ENCODE measurements at regions not wholly inside any gene's neighbourhood (a gene's known extent, or its start where the extent isn't known, plus 50 kb on each side); places are given as distances from the start of the nearest gene placed in this dataset.

DNA sequence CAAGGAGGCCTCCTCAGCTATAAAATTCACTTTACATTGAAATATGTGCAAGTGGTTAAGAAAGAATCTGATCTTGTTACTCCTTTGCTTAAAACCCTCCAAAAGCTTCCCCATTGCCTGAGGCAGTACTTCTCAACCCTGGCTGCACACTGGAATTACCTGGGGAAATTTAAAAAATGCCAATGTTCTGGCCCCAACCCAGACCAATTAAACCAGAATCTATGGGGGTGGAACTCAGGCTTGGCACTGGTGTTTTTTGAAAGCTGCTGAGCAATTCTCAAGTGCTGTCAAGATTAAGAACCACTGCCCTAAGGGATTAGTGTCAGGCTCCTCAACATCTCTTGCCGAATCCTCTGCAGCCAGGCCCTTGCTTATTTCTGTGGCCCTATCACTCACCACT lies 269.6 kb downstream of the ELAVL2 start:
- no peak for TF ChIP-seq CTCF (IDR thresholded peaks at IDR 0.05)
- TF ChIP-seq POLR2A (IDR thresholded peaks at IDR 0.05), result no peak
- no peak for TF ChIP-seq POLR2AphosphoS5 (IDR thresholded peaks at IDR 0.05)

Measured in prostate gland (tissue), 2 donors.